ENCODE measurements at regions not wholly inside any gene's neighbourhood (a gene's known extent, or its start where the extent isn't known, plus 50 kb on each side); places are given as distances from the start of the nearest gene placed in this dataset.

GRCh38 chr1:195026792-195027191 lies 1581.4 kb downstream of the KCNT2 start:
- no peak for TF ChIP-seq CTCF (IDR thresholded peaks at IDR 0.05; ENCODE audit: poor library complexity)
- TF ChIP-seq EZH2phosphoT487 (IDR thresholded peaks at IDR 0.05; ENCODE audit: low read depth, severe bottlenecking, unreplicated experiment) = no peak
